Caco-2 (cell line): ENCODE measurements at regions not wholly inside any gene's neighbourhood (a gene's known extent, or its start where the extent isn't known, plus 50 kb on each side); places are given as distances from the start of the nearest gene placed in this dataset.

Experiments used
- BruUV-seq: library from RNA; stranded (reverse); fragments of 400-500 nt; replicated peaks from 2 replicates; lab custom pipeline; 2021; lab: Mats Ljungman, UMichigan
- CTCF ChIA-PET: fragments of 300-600 bp; sonication (Branson Sonifier 250); formaldehyde crosslinking; loops from one replicate; lab custom pipeline; 2022; ENCODE audit warnings: antibody characterized with exemption; lab: Charles Lee
- POLR2A ChIA-PET: fragments of 300-600 bp; sonication (Branson Sonifier 250); formaldehyde crosslinking; loops from one replicate; lab custom pipeline; 2022; ENCODE audit warnings: antibody characterized with exemption; lab: Charles Lee
- DNase-seq, 2 experiments: peaks; one replicate each; pipeline versions ENCODE4 v3.0.0 to v3.0.0-alpha.2; 2020 to 2022
- H3K27me3 ChIP-seq: replicated peaks from 2 replicates; pipeline ENCODE4 v1.6.0; 2011; ENCODE audit warnings: low read length; ENCODE audit not compliant: control insufficient read depth, insufficient read depth
- H3K36me3 ChIP-seq: 2 replicates; pipeline ENCODE4 v1.5.1; 2011; ENCODE audit warnings: low read length; ENCODE audit not compliant: control insufficient read depth, insufficient read depth
- H3K4me1 ChIP-seq: fragments of 250-450 bp; sonication (Bioruptor Pico); 2 replicates; pipeline ENCODE4 v1.5.1; 2020; ENCODE audit warnings: mild to moderate bottlenecking
- H3K4me3 ChIP-seq: 2 replicates; pipeline ENCODE4 v1.5.1; 2011; ENCODE audit warnings: low read depth, mild to moderate bottlenecking, control low read depth, low read length
- H3K9me3 ChIP-seq: fragments of 250-450 bp; sonication (Bioruptor Pico); 2 replicates; pipeline ENCODE4 v1.5.1; 2020; ENCODE audit warnings: mild to moderate bottlenecking, moderate library complexity
- H3K27ac Mint-ChIP-seq: one replicate; pipeline ENCODE4 v1.8.0; 2022; ENCODE audit warnings: mixed read lengths; ENCODE audit not compliant: unreplicated experiment
- H3K27me3 Mint-ChIP-seq: one replicate; pipeline ENCODE4 v1.8.0; 2022; ENCODE audit warnings: mixed read lengths; ENCODE audit not compliant: insufficient read depth, unreplicated experiment
- H3K36me3 Mint-ChIP-seq: one replicate; pipeline ENCODE4 v1.8.0; 2022; ENCODE audit warnings: mild to moderate bottlenecking, mixed read lengths; ENCODE audit not compliant: insufficient read depth, unreplicated experiment
- H3K4me1 Mint-ChIP-seq: one replicate; pipeline ENCODE4 v1.8.0; 2022; ENCODE audit warnings: low read depth, mixed read lengths; ENCODE audit not compliant: unreplicated experiment
- H3K4me3 Mint-ChIP-seq: one replicate; pipeline ENCODE4 v1.8.0; 2022; ENCODE audit warnings: mild to moderate bottlenecking, moderate library complexity, mixed read lengths; ENCODE audit not compliant: unreplicated experiment
- H3K9me3 Mint-ChIP-seq: one replicate; pipeline ENCODE4 v1.8.0; 2022; ENCODE audit warnings: mixed read lengths; ENCODE audit not compliant: unreplicated experiment
- intact Hi-C: fragments of 100-400 bp; cut with micrococcal nuclease; formaldehyde crosslinking; loops from one replicate; pipeline ENCODE4 v1.10.0; 2022; ENCODE audit not compliant: unreplicated experiment
- TF ChIP-seq, protein P1 (sequence below), 2 experiments: fragments of 200-600 bp in 1 of 2; IDR thresholded peaks; 1 replicate in 1 of 2; 2 replicates in 1 of 2; pipeline versions ENCODE4 v1.5.1 to v1.8.0; 2011 to 2022; ENCODE audit warnings: antibody characterized with exemption in 1 of 2, control low read depth in 1 of 2, inconsistent platforms in 1 of 2, low read depth in 1 of 2, low read length in 1 of 2, mild to moderate bottlenecking in 1 of 2, moderate library complexity in 1 of 2; ENCODE audit not compliant: insufficient read depth in 1 of 2, severe bottlenecking in 1 of 2, unreplicated experiment in 1 of 2

DNA sequence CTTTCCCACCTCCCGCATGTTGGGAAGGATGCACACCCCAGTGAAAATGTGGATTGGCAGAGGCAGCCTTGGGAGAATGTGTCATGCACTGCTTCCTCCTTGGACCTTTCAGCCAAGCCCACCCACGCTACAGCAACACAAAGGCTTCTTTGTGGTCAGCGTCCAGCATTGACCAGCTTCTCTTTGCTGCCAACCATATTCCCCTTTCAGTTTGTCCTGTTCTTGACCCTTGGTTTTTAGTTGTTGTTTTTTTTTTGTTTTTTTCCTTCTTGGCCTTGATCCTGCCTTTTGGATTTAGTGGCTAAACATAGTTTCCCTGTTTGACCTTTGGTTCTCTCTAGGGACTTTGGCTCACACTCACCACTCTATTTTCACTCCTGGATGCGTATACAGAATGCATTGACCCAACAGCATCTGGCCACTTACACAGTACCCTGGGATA lies 573.6 kb downstream of the INSC start:
- no TSS peak for BruUV-seq
- CTCF ChIA-PET, result no interaction called here
- Mint-ChIP-seq H3K9me3 (peaks cover 20% of the 10 kb centered on the region), H3K27ac (no peak overlapping the region), H3K4me1 (peaks cover 13% of the 10 kb centered on the region), H3K36me3 (no peaks in the 10 kb centered on the region), H3K27me3 (no peaks in the 10 kb centered on the region), H3K4me3 (no peak overlapping the region)
- intact Hi-C loops, result no loop called here
- Histone ChIP-seq H3K27me3 (no peaks in the 10 kb centered on the region), H3K36me3 (no peaks in the 10 kb centered on the region), H3K4me1 (no peaks in the 10 kb centered on the region), H3K9me3 (no peaks in the 10 kb centered on the region), H3K4me3 (no peak overlapping the region)
- TF ChIP-seq, protein P1, sequence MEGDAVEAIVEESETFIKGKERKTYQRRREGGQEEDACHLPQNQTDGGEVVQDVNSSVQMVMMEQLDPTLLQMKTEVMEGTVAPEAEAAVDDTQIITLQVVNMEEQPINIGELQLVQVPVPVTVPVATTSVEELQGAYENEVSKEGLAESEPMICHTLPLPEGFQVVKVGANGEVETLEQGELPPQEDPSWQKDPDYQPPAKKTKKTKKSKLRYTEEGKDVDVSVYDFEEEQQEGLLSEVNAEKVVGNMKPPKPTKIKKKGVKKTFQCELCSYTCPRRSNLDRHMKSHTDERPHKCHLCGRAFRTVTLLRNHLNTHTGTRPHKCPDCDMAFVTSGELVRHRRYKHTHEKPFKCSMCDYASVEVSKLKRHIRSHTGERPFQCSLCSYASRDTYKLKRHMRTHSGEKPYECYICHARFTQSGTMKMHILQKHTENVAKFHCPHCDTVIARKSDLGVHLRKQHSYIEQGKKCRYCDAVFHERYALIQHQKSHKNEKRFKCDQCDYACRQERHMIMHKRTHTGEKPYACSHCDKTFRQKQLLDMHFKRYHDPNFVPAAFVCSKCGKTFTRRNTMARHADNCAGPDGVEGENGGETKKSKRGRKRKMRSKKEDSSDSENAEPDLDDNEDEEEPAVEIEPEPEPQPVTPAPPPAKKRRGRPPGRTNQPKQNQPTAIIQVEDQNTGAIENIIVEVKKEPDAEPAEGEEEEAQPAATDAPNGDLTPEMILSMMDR (IDR thresholded peaks at IDR 0.05; ENCODE audit: insufficient read depth in 1 of 2, low read depth in 1 of 2, low read length in 1 of 2, severe bottlenecking in 1 of 2, unreplicated experiment in 1 of 2), result no peak
- no peak for DNase-seq
- POLR2A ChIA-PET, result no interaction called here

DNA sequence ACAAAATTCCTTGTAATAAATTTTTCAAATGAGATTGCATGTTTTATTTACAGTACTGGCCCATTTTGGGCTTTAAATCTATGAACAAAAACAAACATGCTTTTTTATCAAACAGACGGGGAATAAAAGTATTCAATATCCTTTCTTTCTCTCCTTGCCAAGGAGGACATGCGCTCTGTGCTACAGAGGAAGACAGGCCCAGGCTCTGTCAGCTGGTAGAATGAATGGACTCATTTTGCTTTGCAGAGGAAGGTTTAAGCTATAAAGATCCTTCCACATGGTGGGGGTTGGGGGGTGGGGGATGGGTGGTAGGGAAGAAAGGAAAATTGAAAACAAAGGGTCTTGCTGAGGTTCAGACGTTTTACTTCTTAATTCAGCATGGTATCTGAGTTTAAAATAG lies 575.6 kb downstream of the INSC start:
- Mint-ChIP-seq H3K27me3 (no peaks in the 10 kb centered on the region), H3K36me3 (no peaks in the 10 kb centered on the region), H3K27ac (no peak overlapping the region), H3K9me3 (peaks cover 15% of the 10 kb centered on the region), H3K4me3 (no peak overlapping the region), H3K4me1 (peaks cover 14% of the 10 kb centered on the region)
- BruUV-seq, result no TSS peak
- no peak for DNase-seq
- no peaks in the 10 kb centered on the region for H3K27me3 ChIP-seq
- CTCF ChIA-PET, result no interaction called here
- no peak overlapping the region for H3K4me3 ChIP-seq
- intact Hi-C loops, result no loop called here
- TF ChIP-seq, protein P1 (IDR thresholded peaks at IDR 0.05; ENCODE audit: insufficient read depth in 1 of 2, low read depth in 1 of 2, low read length in 1 of 2, severe bottlenecking in 1 of 2, unreplicated experiment in 1 of 2), result no peak
- H3K36me3 ChIP-seq, result no peaks in the 10 kb centered on the region
- no peaks in the 10 kb centered on the region for H3K9me3 ChIP-seq
- peaks cover 10% of the 10 kb centered on the region for H3K4me1 ChIP-seq
- POLR2A ChIA-PET, result no interaction called here

DNA sequence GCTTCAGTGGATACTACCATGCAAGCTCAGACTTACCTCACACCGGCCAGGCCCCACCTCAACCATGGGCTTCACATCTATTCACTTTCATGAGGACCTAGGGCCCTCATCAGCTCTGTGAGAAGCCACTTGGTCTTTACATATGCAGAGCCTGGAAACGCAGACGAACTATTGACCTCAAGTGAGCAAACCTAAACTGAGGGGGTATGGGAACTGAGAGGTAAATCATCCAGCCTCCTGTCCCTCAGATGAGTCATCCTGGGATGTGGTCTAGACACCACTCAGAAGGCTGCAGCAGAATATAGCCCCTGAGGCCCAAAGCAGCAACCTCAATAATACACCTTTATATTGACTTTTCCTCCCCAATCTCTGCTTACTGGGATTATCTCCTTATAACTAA lies 578.0 kb downstream of the INSC start:
- no TSS peak for BruUV-seq
- no peaks in the 10 kb centered on the region for H3K36me3 ChIP-seq
- H3K4me3 Mint-ChIP-seq, result no peak overlapping the region
- H3K9me3 ChIP-seq, result no peaks in the 10 kb centered on the region
- H3K9me3 Mint-ChIP-seq, result peaks cover 31% of the 10 kb centered on the region
- no peak for DNase-seq
- H3K27me3 Mint-ChIP-seq, result no peaks in the 10 kb centered on the region
- ChIA-PET CTCF (no interaction called here), POLR2A (no interaction called here)
- H3K36me3 Mint-ChIP-seq, result no peaks in the 10 kb centered on the region
- H3K4me3 ChIP-seq, result no peak overlapping the region
- H3K27ac Mint-ChIP-seq, result no peak overlapping the region
- peaks cover 18% of the 10 kb centered on the region for H3K4me1 ChIP-seq
- TF ChIP-seq, protein P1 (IDR thresholded peaks at IDR 0.05; ENCODE audit: insufficient read depth in 1 of 2, low read depth in 1 of 2, low read length in 1 of 2, severe bottlenecking in 1 of 2, unreplicated experiment in 1 of 2), result no peak
- intact Hi-C loops, result no loop called here
- H3K27me3 ChIP-seq, result no peaks in the 10 kb centered on the region
- H3K4me1 Mint-ChIP-seq, result peaks cover 24% of the 10 kb centered on the region
